Caco-2 (cell line): ENCODE measurements at regions not wholly inside any gene's neighbourhood (a gene's known extent, or its start where the extent isn't known, plus 50 kb on each side); places are given as distances from the start of the nearest gene placed in this dataset.

Experiments
- BruUV-seq: library from RNA; stranded (reverse); fragments of 400-500 nt; replicated peaks from 2 replicates; lab custom pipeline; 2021; lab: Mats Ljungman, UMichigan
- CTCF ChIA-PET: fragments of 300-600 bp; sonication (Branson Sonifier 250); formaldehyde crosslinking; loops from one replicate; lab custom pipeline; 2022; ENCODE audit warnings: antibody characterized with exemption; lab: Charles Lee
- POLR2A ChIA-PET: fragments of 300-600 bp; sonication (Branson Sonifier 250); formaldehyde crosslinking; loops from one replicate; lab custom pipeline; 2022; ENCODE audit warnings: antibody characterized with exemption; lab: Charles Lee
- DNase-seq, 2 experiments: peaks; one replicate each; pipeline versions ENCODE4 v3.0.0 to v3.0.0-alpha.2; 2020 to 2022
- H3K27me3 ChIP-seq: replicated peaks from 2 replicates; pipeline ENCODE4 v1.6.0; 2011; ENCODE audit warnings: low read length; ENCODE audit not compliant: control insufficient read depth, insufficient read depth
- H3K36me3 ChIP-seq: 2 replicates; pipeline ENCODE4 v1.5.1; 2011; ENCODE audit warnings: low read length; ENCODE audit not compliant: control insufficient read depth, insufficient read depth
- H3K4me1 ChIP-seq: fragments of 250-450 bp; sonication (Bioruptor Pico); 2 replicates; pipeline ENCODE4 v1.5.1; 2020; ENCODE audit warnings: mild to moderate bottlenecking
- H3K4me3 ChIP-seq: 2 replicates; pipeline ENCODE4 v1.5.1; 2011; ENCODE audit warnings: low read depth, mild to moderate bottlenecking, control low read depth, low read length
- H3K9me3 ChIP-seq: fragments of 250-450 bp; sonication (Bioruptor Pico); 2 replicates; pipeline ENCODE4 v1.5.1; 2020; ENCODE audit warnings: mild to moderate bottlenecking, moderate library complexity
- H3K27ac Mint-ChIP-seq: one replicate; pipeline ENCODE4 v1.8.0; 2022; ENCODE audit warnings: mixed read lengths; ENCODE audit not compliant: unreplicated experiment
- H3K27me3 Mint-ChIP-seq: one replicate; pipeline ENCODE4 v1.8.0; 2022; ENCODE audit warnings: mixed read lengths; ENCODE audit not compliant: insufficient read depth, unreplicated experiment
- H3K36me3 Mint-ChIP-seq: one replicate; pipeline ENCODE4 v1.8.0; 2022; ENCODE audit warnings: mild to moderate bottlenecking, mixed read lengths; ENCODE audit not compliant: insufficient read depth, unreplicated experiment
- H3K4me1 Mint-ChIP-seq: one replicate; pipeline ENCODE4 v1.8.0; 2022; ENCODE audit warnings: low read depth, mixed read lengths; ENCODE audit not compliant: unreplicated experiment
- H3K4me3 Mint-ChIP-seq: one replicate; pipeline ENCODE4 v1.8.0; 2022; ENCODE audit warnings: mild to moderate bottlenecking, moderate library complexity, mixed read lengths; ENCODE audit not compliant: unreplicated experiment
- H3K9me3 Mint-ChIP-seq: one replicate; pipeline ENCODE4 v1.8.0; 2022; ENCODE audit warnings: mixed read lengths; ENCODE audit not compliant: unreplicated experiment
- intact Hi-C: fragments of 100-400 bp; cut with micrococcal nuclease; formaldehyde crosslinking; loops from one replicate; pipeline ENCODE4 v1.10.0; 2022; ENCODE audit not compliant: unreplicated experiment
- TF ChIP-seq, protein P1 (sequence below), 2 experiments: fragments of 200-600 bp in 1 of 2; IDR thresholded peaks; 1 replicate in 1 of 2; 2 replicates in 1 of 2; pipeline versions ENCODE4 v1.5.1 to v1.8.0; 2011 to 2022; ENCODE audit warnings: antibody characterized with exemption in 1 of 2, control low read depth in 1 of 2, inconsistent platforms in 1 of 2, low read depth in 1 of 2, low read length in 1 of 2, mild to moderate bottlenecking in 1 of 2, moderate library complexity in 1 of 2; ENCODE audit not compliant: insufficient read depth in 1 of 2, severe bottlenecking in 1 of 2, unreplicated experiment in 1 of 2

DNA sequence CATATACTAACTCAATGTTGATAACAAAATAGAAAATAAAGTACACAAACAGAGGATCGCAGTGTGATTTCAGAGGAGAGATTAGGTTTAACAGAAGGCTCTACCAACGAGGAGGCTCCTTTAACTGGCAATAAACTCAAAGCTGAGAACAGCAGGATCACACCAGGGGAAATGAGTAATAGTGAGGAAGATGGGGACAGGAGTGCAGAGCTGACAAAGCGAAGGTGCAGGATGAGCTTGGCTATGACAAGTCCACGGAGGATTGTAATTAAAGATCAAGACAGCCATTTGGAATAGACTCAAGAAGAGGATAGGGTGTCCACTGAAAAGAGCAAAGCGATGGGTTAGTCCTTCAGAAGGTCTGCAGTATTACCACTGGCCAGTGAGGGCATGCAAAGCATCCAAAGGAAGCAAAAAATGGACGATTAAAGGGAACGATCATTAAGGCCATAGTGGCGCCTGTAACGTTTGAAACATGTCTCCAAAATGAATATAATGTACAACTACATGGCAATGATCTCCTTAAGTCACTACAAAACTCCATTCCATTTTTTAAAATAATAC, 85.3 kb downstream of the GRIN2B start:
- H3K36me3 ChIP-seq: no peaks in the 10 kb centered on the region
- BruUV-seq: no TSS peak
- no peak for DNase-seq
- TF ChIP-seq, protein P1, sequence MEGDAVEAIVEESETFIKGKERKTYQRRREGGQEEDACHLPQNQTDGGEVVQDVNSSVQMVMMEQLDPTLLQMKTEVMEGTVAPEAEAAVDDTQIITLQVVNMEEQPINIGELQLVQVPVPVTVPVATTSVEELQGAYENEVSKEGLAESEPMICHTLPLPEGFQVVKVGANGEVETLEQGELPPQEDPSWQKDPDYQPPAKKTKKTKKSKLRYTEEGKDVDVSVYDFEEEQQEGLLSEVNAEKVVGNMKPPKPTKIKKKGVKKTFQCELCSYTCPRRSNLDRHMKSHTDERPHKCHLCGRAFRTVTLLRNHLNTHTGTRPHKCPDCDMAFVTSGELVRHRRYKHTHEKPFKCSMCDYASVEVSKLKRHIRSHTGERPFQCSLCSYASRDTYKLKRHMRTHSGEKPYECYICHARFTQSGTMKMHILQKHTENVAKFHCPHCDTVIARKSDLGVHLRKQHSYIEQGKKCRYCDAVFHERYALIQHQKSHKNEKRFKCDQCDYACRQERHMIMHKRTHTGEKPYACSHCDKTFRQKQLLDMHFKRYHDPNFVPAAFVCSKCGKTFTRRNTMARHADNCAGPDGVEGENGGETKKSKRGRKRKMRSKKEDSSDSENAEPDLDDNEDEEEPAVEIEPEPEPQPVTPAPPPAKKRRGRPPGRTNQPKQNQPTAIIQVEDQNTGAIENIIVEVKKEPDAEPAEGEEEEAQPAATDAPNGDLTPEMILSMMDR (IDR thresholded peaks at IDR 0.05; ENCODE audit: insufficient read depth in 1 of 2, low read depth in 1 of 2, low read length in 1 of 2, severe bottlenecking in 1 of 2, unreplicated experiment in 1 of 2): no peak
- no peaks in the 10 kb centered on the region for H3K27me3 Mint-ChIP-seq
- no peak overlapping the region for H3K4me3 Mint-ChIP-seq
- no peaks in the 10 kb centered on the region for H3K9me3 ChIP-seq
- ChIA-PET POLR2A (no interaction called here), CTCF (no interaction called here)
- intact Hi-C loops: no loop called here
- H3K27me3 ChIP-seq: no peaks in the 10 kb centered on the region
- H3K4me3 ChIP-seq: no peak overlapping the region
- peaks cover 16% of the 10 kb centered on the region for H3K4me1 ChIP-seq
- H3K9me3 Mint-ChIP-seq: peaks cover 11% of the 10 kb centered on the region
- peaks cover 18% of the 10 kb centered on the region for H3K4me1 Mint-ChIP-seq
- H3K36me3 Mint-ChIP-seq: no peaks in the 10 kb centered on the region
- H3K27ac Mint-ChIP-seq: no peak overlapping the region

DNA sequence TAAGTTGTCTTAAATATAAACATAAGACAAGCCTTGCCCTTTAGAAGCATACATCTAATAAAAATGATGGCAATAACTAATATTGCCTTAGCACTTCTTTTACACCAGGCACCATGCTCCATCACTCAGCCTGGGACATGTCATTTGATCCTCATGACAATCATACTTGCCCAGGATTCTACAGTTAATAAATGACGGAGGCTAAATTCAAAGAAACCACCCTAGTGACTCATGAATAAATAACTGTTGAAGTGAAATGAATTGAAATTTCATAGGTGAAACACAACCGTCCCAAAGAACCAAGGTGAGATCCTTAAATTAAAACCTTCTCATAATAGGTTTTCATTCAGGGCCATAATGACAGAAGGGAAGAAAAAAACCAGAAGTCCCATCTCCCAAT, 89.5 kb downstream of the GRIN2B start:
- ChIA-PET CTCF (interaction anchor here (1.0 kb wide), 1 partner anchor 28 kb away, joined by 3 read pairs; no protein-coding TSS in a partner anchor), POLR2A (no interaction called here)
- Histone ChIP-seq H3K9me3 (no peaks in the 10 kb centered on the region), H3K27me3 (no peaks in the 10 kb centered on the region), H3K36me3 (no peaks in the 10 kb centered on the region), H3K4me3 (no peak overlapping the region), H3K4me1 (peaks cover 18% of the 10 kb centered on the region)
- no peak overlapping the region for H3K27ac Mint-ChIP-seq
- no peaks in the 10 kb centered on the region for H3K36me3 Mint-ChIP-seq
- DNase-seq: no peak
- no peak overlapping the region for H3K4me3 Mint-ChIP-seq
- intact Hi-C loops: no loop called here
- TF ChIP-seq, protein P1 (IDR thresholded peaks at IDR 0.05; ENCODE audit: insufficient read depth in 1 of 2, low read depth in 1 of 2, low read length in 1 of 2, severe bottlenecking in 1 of 2, unreplicated experiment in 1 of 2): no peak
- no TSS peak for BruUV-seq
- H3K9me3 Mint-ChIP-seq: peaks cover 11% of the 10 kb centered on the region
- H3K27me3 Mint-ChIP-seq: no peaks in the 10 kb centered on the region
- H3K4me1 Mint-ChIP-seq: peaks cover 26% of the 10 kb centered on the region

DNA sequence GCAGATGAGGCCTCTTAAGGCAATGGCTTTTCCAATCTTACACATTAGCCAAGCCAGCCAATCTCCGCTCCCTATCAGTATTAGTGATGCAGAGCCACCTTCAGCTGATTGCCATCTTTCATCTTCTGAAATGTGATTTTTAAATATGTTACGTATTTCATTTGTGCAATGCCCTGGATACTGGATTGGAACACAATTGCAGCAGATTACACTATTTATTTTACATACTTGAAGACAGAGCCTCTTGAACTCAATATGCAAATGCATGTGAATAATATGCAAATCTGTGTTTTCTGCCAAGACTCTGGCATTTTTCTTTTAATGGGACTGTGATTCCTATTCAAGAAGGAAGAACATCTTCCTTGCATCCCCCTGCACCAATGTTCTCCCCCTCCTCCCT, 90.5 kb downstream of the GRIN2B start:
- Histone ChIP-seq H3K36me3 (no peaks in the 10 kb centered on the region), H3K27me3 (no peaks in the 10 kb centered on the region), H3K9me3 (no peaks in the 10 kb centered on the region), H3K4me3 (no peak overlapping the region), H3K4me1 (peaks cover 18% of the 10 kb centered on the region)
- Mint-ChIP-seq H3K9me3 (peaks cover 4% of the 10 kb centered on the region), H3K27me3 (no peaks in the 10 kb centered on the region), H3K4me3 (no peak overlapping the region), H3K4me1 (peaks cover 22% of the 10 kb centered on the region), H3K36me3 (no peaks in the 10 kb centered on the region), H3K27ac (no peak overlapping the region)
- intact Hi-C loops: no loop called here
- TF ChIP-seq, protein P1 (IDR thresholded peaks at IDR 0.05; ENCODE audit: insufficient read depth in 1 of 2, low read depth in 1 of 2, low read length in 1 of 2, severe bottlenecking in 1 of 2, unreplicated experiment in 1 of 2): no peak
- POLR2A ChIA-PET: no interaction called here
- CTCF ChIA-PET: no interaction called here
- no TSS peak for BruUV-seq
- no peak for DNase-seq
